Right lobe of liver (tissue), 4 donors: ENCODE measurements at regions not wholly inside any gene's neighbourhood (a gene's known extent, or its start where the extent isn't known, plus 50 kb on each side); places are given as distances from the start of the nearest gene placed in this dataset.

Experiments
- CTCF ChIP-seq, 4 donors: fragments of 200-600 bp in 3 of 4; fragments of 450-650 bp in 1 of 4; IDR thresholded peaks; one replicate each; pipeline versions ENCODE4 v1.5.1 to v1.8.0; 2016 to 2022; ENCODE audit warnings: antibody characterized with exemption in 4 of 4, mild to moderate bottlenecking in 2 of 4
- POLR2A ChIP-seq: fragments of 450-650 bp; IDR thresholded peaks from one replicate; pipeline ENCODE4 v1.6.1; 2017; ENCODE audit warnings: antibody characterized with exemption, mild to moderate bottlenecking
- donor health status: DM: no; HTN: no; CAD: no.
- donor health status: DM: no; HTN: no; CAD: no.
- donor health status: DM: no; HTN: yes; CAD: no.

GRCh38 chr13:73673931-73674330 lies 460.3 kb downstream of the KLF12 start:
- TF ChIP-seq CTCF (IDR thresholded peaks at IDR 0.05) (no peak), POLR2A (no peak)
